CD4-positive, alpha-beta T cell (primary cell): ENCODE measurements at regions not wholly inside any gene's neighbourhood (a gene's known extent, or its start where the extent isn't known, plus 50 kb on each side); places are given as distances from the start of the nearest gene placed in this dataset.

Source experiments
- ATAC-seq: fragments of 200-7000 bp; cut with Tn5 transposase; one replicate; pipeline ENCODE4 v1.10.0; 2022; ENCODE audit warnings: mild to moderate bottlenecking; ENCODE audit not compliant: poor library complexity
- CTCF ChIA-PET: fragments of 350-600 bp; sonication (Branson Sonifier 250); formaldehyde crosslinking; loops from one replicate; lab custom pipeline; 2021; ENCODE audit warnings: antibody characterized with exemption, inconsistent platforms; lab: Charles Lee
- POLR2A ChIA-PET: fragments of 350-600 bp; sonication (Branson Sonifier 250); formaldehyde crosslinking; loops from one replicate; lab custom pipeline; 2021; ENCODE audit warnings: antibody characterized with exemption, inconsistent platforms; lab: Charles Lee
- DNase-seq, 14 experiments: peaks; one replicate each; pipeline ENCODE4 v3.0.0-alpha.2; 2013 to 2020; ENCODE audit warnings: mixed read lengths in 2 of 14
- H3K27ac ChIP-seq, 2 donors: one replicate each; pipeline versions ENCODE4 v1.5.1 to v1.7.0; 2013; ENCODE audit warnings: low read length in 2 of 2, low read depth in 1 of 2, mild to moderate bottlenecking in 1 of 2
- H3K27me3 ChIP-seq, 2 experiments: 1 replicate in 1 of 2; 2 replicates in 1 of 2; pipeline versions ENCODE4 v1.6.1 to v1.7.0; 2013; ENCODE audit warnings: low read length in 2 of 2, control low read depth in 1 of 2, mild to moderate bottlenecking in 1 of 2, moderate library complexity in 1 of 2; ENCODE audit not compliant: insufficient read depth in 2 of 2, control insufficient read depth in 1 of 2
- H3K36me3 ChIP-seq: one replicate; pipeline ENCODE4 v1.6.1; 2013; ENCODE audit warnings: low read length, control low read depth; ENCODE audit not compliant: insufficient read depth
- H3K4me1 ChIP-seq: one replicate; pipeline ENCODE4 v1.6.1; 2013; ENCODE audit warnings: low read length, control low read depth; ENCODE audit not compliant: insufficient read depth
- H3K4me3 ChIP-seq: one replicate; pipeline ENCODE4 v1.5.1; 2013; ENCODE audit warnings: mild to moderate bottlenecking, low read length, moderate library complexity
- H3K9me3 ChIP-seq, 2 experiments: 1 replicate in 1 of 2; 2 replicates in 1 of 2; pipeline versions ENCODE4 v1.6.1 to v1.7.0; 2013; ENCODE audit warnings: low read length in 2 of 2, mild to moderate bottlenecking in 2 of 2, control low read depth in 1 of 2, moderate library complexity in 1 of 2; ENCODE audit not compliant: control insufficient read depth in 1 of 2, insufficient read depth in 1 of 2
- H3K27ac Mint-ChIP-seq: one replicate; pipeline ENCODE4 v1.8.0; 2020; ENCODE audit warnings: mixed read lengths
- H3K27me3 Mint-ChIP-seq: one replicate; pipeline ENCODE4 v1.8.0; 2021; ENCODE audit warnings: mixed read lengths
- H3K36me3 Mint-ChIP-seq: one replicate; pipeline ENCODE4 v1.8.0; 2021; ENCODE audit warnings: low read depth, mixed read lengths
- H3K4me1 Mint-ChIP-seq: one replicate; pipeline ENCODE4 v1.8.0; 2021; ENCODE audit warnings: low read depth, mixed read lengths
- H3K4me3 Mint-ChIP-seq: one replicate; pipeline ENCODE4 v1.8.0; 2020; ENCODE audit warnings: mild to moderate bottlenecking, mixed read lengths
- H3K9me3 Mint-ChIP-seq: one replicate; pipeline ENCODE4 v1.8.0; 2020; ENCODE audit warnings: mixed read lengths
- CTCF ChIP-seq: fragments of 200-600 bp; IDR thresholded peaks from one replicate; pipeline ENCODE4 v1.8.0; 2022; ENCODE audit warnings: antibody characterized with exemption, mild to moderate bottlenecking
- intact Hi-C, 2 experiments: fragments of 100-400 bp; cut with DNase I in 1 of 2; cut with micrococcal nuclease in 1 of 2; formaldehyde crosslinking; loops; one replicate each; pipeline versions ENCODE4 v1.15.1 to v1.9.0; 2023 to 2025; cut with DNase I, micrococcal nuclease

GRCh38 chr2:8598295-8599165 is 83.3 kb upstream of the ID2 start:
- Mint-ChIP-seq H3K4me3 (no peak overlapping the region), H3K4me1 (no peaks in the 10 kb centered on the region), H3K27me3 (no peaks in the 10 kb centered on the region), H3K36me3 (no peaks in the 10 kb centered on the region), H3K27ac (no peak overlapping the region), H3K9me3 (no peaks in the 10 kb centered on the region)
- no peaks in the 10 kb centered on the region for H3K36me3 ChIP-seq
- no peak overlapping the region for H3K27ac ChIP-seq
- DNase-seq = peak in 3 of 14 experiments; percentile 18 to 76 (median 69)
- intact Hi-C loops = no loop called here
- CTCF ChIA-PET = no interaction called here
- H3K4me1 ChIP-seq = no peaks in the 10 kb centered on the region
- POLR2A ChIA-PET = no interaction called here
- no peak for ATAC-seq
- H3K27me3 ChIP-seq = no peaks in the 10 kb centered on the region
- H3K4me3 ChIP-seq = no peak overlapping the region
- no peaks in the 10 kb centered on the region for H3K9me3 ChIP-seq
- no peak for TF ChIP-seq CTCF

GRCh38 chr2:8599421-8600242 is 82.2 kb upstream of the ID2 start:
- Mint-ChIP-seq H3K27ac (no peak overlapping the region), H3K27me3 (no peaks in the 10 kb centered on the region), H3K4me1 (no peaks in the 10 kb centered on the region), H3K9me3 (no peaks in the 10 kb centered on the region), H3K4me3 (no peak overlapping the region), H3K36me3 (no peaks in the 10 kb centered on the region)
- ATAC-seq (no peak), DNase-seq (peak in 1 of 14 experiments; percentile 21)
- no peak overlapping the region for H3K27ac ChIP-seq
- H3K4me3 ChIP-seq = no peak overlapping the region
- no peaks in the 10 kb centered on the region for H3K27me3 ChIP-seq
- TF ChIP-seq CTCF = no peak
- intact Hi-C loops = no loop called here
- no peaks in the 10 kb centered on the region for H3K9me3 ChIP-seq
- no peaks in the 10 kb centered on the region for H3K36me3 ChIP-seq
- H3K4me1 ChIP-seq = no peaks in the 10 kb centered on the region
- ChIA-PET CTCF (no interaction called here), POLR2A (no interaction called here)

GRCh38 chr2:8600456-8600855 is 81.4 kb upstream of the ID2 start:
- no peaks in the 10 kb centered on the region for H3K27me3 Mint-ChIP-seq
- DNase-seq (peak in 1 of 14 experiments; percentile 5), ATAC-seq (no peak)
- TF ChIP-seq CTCF = no peak
- POLR2A ChIA-PET = no interaction called here
- H3K4me3 Mint-ChIP-seq = no peak overlapping the region
- no peak overlapping the region for H3K27ac ChIP-seq
- no peak overlapping the region for H3K4me3 ChIP-seq
- intact Hi-C loops = no loop called here
- no peak overlapping the region for H3K27ac Mint-ChIP-seq
- no peaks in the 10 kb centered on the region for H3K4me1 ChIP-seq
- no peaks in the 10 kb centered on the region for H3K9me3 ChIP-seq
- no peaks in the 10 kb centered on the region for H3K36me3 Mint-ChIP-seq
- CTCF ChIA-PET = no interaction called here
- no peaks in the 10 kb centered on the region for H3K9me3 Mint-ChIP-seq
- no peaks in the 10 kb centered on the region for H3K36me3 ChIP-seq
- no peaks in the 10 kb centered on the region for H3K27me3 ChIP-seq
- H3K4me1 Mint-ChIP-seq = no peaks in the 10 kb centered on the region
